C4-2B (cell line): ENCODE measurements at regions not wholly inside any gene's neighbourhood (a gene's known extent, or its start where the extent isn't known, plus 50 kb on each side); places are given as distances from the start of the nearest gene placed in this dataset.

Experiments
- H3K27ac ChIP-seq: fragments of 450-650 bp; 2 replicates; pipeline ENCODE4 v1.5.1; 2017
- ZFX ChIP-seq: fragments of 450-650 bp; IDR thresholded peaks from 2 replicates; pipeline ENCODE4 v1.6.1; 2017
- TF ChIP-seq, protein P1 (sequence below): fragments of 450-650 bp; conservative IDR thresholded peaks from 2 replicates; pipeline ENCODE4 v1.5.1; 2017; ENCODE audit warnings: mild to moderate bottlenecking

DNA sequence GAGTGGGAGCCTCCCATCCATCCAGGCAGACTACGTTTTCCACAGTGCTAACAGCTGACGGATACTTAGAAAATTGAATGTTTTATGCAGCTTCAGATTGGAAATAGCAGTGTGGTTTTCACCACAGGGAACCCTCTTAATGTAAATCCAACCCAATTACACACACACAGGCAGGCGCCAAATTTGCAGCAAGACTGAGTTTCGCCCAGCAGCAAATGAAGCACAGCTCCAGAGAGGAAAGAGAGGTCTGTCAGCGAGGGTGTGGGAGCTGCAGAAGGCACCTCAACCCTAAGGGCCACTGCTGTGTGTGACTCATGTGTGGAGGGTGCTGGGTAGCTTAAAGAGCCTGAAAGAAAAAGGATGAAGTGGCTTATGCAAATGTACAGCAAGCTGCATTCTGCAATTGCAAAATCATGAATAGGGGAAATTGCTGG lies 365.7 kb downstream of the MAFB start:
- TF ChIP-seq ZFX = no peak
- TF ChIP-seq, protein P1, sequence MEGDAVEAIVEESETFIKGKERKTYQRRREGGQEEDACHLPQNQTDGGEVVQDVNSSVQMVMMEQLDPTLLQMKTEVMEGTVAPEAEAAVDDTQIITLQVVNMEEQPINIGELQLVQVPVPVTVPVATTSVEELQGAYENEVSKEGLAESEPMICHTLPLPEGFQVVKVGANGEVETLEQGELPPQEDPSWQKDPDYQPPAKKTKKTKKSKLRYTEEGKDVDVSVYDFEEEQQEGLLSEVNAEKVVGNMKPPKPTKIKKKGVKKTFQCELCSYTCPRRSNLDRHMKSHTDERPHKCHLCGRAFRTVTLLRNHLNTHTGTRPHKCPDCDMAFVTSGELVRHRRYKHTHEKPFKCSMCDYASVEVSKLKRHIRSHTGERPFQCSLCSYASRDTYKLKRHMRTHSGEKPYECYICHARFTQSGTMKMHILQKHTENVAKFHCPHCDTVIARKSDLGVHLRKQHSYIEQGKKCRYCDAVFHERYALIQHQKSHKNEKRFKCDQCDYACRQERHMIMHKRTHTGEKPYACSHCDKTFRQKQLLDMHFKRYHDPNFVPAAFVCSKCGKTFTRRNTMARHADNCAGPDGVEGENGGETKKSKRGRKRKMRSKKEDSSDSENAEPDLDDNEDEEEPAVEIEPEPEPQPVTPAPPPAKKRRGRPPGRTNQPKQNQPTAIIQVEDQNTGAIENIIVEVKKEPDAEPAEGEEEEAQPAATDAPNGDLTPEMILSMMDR = no peak

DNA sequence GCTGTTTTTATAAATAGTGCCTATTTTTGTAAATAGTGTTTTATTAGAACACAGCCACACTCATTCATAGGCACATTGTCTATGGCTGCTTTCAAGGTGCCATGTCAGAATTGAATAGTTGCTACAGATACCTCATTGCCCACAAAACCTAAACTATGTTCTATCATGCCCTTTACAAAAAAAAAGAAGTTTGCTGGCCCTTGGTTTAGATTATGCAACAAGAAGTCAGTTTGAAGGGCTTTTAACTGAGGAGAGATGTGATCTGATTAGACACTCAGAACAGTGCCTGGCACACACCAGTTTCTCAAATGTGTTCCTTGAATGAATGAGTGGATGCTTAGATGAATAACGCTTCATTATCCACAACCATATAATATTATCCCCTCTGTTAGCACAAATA lies 366.1 kb downstream of the MAFB start:
- TF ChIP-seq ZFX = no peak
- TF ChIP-seq, protein P1 = no peak
- H3K27ac ChIP-seq = no peak overlapping the region

More for the DNA sequence above, 365.7 kb downstream of the MAFB start:
- H3K27ac ChIP-seq = no peak overlapping the region

DNA sequence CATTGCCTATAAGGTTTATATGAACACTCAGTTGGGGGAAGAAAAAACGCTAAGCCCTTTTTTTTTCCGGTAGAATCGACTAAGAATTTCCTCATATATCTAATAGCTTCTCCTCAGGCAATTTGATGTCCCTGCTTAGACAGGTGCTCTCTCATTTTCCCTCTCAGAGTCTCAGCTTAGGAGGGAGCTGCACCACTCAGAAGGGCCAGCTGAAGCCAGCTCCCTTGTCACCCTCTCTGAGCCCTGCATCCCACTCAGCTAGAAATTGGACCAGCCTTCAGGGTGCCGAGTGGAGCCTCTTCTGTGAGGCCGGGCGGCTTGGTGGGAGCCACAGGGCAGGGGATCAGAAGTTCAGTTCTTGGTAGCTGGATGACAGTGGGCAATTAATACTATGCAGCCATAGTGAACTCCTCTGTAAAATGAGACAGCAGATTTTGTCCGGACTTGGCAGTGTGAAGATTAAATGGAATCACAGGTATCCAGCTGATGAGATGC lies 368.5 kb downstream of the MAFB start:
- peak overlapping the region; percentile 54 for H3K27ac ChIP-seq

DNA sequence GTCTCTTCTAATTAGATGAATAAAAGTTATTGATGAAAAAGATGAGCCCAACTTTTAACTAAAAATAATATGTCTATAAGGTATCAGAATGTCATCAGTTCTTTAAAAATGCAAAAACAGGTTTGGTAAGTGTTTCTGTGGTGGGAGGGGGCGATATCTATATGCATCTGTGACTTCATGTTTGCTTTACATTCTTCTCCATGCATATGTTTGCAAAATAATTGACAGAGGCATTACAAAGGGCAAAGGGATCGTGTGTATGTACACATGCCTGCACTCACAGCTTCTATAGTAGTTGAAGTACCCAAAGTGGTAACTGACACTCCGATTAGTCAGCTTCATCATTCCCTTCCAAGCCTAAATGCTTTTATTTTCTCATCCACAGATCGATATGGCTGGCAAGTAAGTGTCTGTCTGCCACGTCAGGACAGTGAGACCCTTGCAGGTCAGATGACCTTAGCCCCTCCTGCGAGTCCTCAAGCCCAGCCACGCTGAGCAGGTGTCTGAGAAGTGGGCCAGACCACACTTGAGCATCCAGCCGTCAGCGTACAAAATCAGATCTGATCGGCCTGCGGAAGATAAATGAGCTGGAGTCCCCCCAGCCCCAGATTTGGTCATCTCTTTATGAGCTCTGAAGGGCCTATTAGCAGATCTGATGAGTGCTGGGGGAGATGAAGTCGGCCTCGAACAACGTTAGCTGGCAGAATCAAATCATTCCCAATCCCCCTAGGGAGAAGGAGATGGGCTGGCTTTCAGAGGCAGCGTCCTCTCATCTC lies 369.1 kb downstream of the MAFB start:
- TF ChIP-seq ZFX = no peak
- TF ChIP-seq, protein P1 = no peak
- peak overlapping the region; percentile 54 for H3K27ac ChIP-seq

More for the DNA sequence above, 368.5 kb downstream of the MAFB start:
- TF ChIP-seq, protein P1 = no peak
- TF ChIP-seq ZFX = no peak

DNA sequence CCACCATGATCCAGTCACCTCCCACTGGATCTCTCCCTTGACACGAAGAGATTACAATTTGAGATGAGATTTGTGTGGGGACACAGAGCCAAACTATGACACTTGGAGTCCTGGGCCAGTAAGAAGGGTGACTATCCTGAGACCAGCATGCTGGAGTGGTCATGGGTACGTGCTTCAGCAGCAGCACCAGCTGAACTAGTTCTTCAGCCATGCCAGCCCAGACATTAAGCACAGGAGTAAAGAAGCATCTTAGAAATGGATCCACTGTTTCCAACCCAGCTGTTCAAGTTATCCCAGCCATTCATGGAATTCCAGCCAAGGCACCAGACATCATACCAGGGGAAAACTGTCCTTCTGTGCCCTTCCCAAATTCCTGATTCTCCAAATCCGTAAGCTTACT lies 370.0 kb downstream of the MAFB start:
- TF ChIP-seq, protein P1 = no peak
- TF ChIP-seq ZFX = no peak
- peak overlapping the region; percentile 45 for H3K27ac ChIP-seq

DNA sequence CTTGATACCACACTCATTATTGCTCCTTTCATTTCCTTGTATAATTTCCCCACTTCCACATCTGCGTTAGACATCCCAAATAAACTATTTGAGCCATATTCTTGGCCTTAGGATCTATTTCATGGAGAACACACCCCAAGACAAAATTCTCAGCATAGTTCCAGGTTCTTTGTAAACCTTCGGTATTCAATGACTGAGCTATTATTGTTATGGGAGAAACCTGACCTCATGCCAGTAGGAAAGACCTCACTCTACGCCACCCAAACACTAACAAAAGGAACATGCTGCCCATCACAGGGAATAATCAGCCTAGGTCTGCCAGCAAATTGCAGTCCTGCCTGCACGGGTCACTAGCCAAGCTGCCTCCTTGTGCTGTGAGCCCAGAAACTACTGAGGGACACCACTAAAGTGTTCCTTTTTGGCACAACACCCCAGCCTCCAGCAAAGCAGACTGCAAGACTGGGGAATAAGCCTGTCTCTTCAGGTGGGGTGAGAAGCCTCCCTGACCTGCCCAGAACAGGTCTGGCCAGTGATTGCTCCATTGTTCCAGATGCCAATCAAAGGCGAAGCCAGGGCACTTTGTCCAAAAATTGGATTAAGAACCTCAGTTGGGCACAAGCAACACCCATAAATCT lies 371.8 kb downstream of the MAFB start:
- TF ChIP-seq, protein P1 = no peak
- TF ChIP-seq ZFX = no peak
- H3K27ac ChIP-seq = peak overlapping the region; percentile 38

DNA sequence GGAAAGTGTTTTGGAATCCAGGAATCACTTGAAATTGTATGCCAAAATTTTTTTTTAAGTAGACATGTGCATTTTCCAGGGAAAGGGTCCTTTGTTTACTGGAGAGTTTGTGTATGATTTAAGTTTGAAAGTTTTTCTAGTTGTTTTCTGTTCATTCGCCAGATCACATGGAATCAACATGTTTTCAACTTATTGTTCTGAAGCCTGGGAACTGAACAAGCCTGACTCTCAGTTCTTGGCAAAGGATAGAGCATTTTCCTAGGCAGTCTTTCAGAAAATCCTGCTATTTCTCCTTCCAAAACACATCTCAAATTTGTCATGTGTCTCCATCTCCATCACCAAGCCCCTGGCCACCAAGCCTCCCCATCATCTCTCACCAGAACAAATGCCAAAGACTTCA lies 374.8 kb downstream of the MAFB start:
- no peak for TF ChIP-seq ZFX
- TF ChIP-seq, protein P1 = no peak
- H3K27ac ChIP-seq = 0 out of 2 replicates have a peak overlapping the region, but pooled peaks have one; percentile 26
